H7 (cell line): ENCODE measurements at regions not wholly inside any gene's neighbourhood (a gene's known extent, or its start where the extent isn't known, plus 50 kb on each side); places are given as distances from the start of the nearest gene placed in this dataset.

Experiments used
- DNase-seq: peaks from one replicate; pipeline ENCODE4 v3.0.0; 2012
- H3K27me3 ChIP-seq: 2 replicates; pipeline ENCODE4 v1.6.0; 2011; ENCODE audit warnings: mild to moderate bottlenecking, low read length; ENCODE audit not compliant: control insufficient read depth, insufficient read depth
- H3K36me3 ChIP-seq: replicated peaks from 2 replicates; pipeline ENCODE4 v1.5.1; 2011; ENCODE audit warnings: low read length; ENCODE audit not compliant: control insufficient read depth, insufficient read depth
- H3K4me3 ChIP-seq: 2 replicates; pipeline ENCODE4 v1.5.1; 2011; ENCODE audit warnings: low read depth, mild to moderate bottlenecking, control low read depth, low read length, moderate library complexity; ENCODE audit not compliant: insufficient read depth

DNA sequence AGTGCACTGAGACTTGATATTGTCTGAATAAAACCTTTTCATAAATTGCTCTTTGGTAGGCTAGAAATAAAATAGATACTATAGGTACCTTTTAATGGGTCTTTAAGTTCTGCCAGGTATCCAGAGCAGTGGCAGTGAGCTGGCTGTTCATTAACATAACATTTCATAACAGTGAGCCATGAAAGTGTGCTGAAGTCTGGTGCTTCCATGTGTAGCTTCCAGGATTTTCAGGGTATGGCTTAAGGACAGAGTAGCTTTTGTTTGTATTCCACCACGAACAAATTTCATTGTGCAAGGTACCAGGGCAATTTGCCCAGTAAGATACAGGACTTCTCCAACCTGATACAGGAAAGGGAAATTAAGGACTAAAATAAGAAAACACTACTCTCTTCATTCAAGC is 124.7 kb upstream of the NANOGP8 start:
- H3K27me3 ChIP-seq: no peaks in the 10 kb centered on the region
- no peak overlapping the region for H3K4me3 ChIP-seq
- no peak for DNase-seq
- H3K36me3 ChIP-seq: no peaks in the 10 kb centered on the region

DNA sequence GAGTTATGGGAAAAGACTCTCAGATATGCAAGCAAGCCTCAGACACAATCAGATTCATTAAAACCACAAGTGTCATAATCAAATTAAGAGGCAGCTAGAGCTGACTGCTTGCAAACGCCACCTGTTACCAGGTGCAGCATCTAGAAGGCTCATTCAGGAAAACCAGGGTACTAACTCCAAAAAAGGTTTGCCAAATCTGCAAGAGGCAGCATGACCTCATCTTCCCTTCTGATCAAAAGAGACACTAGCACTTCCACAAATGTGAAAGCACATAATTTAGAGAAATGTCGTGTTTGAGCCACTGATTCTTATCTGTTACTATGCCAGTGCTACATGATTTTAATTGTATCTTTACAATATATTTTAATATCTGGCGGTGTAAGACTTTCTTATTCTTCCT is 123.3 kb upstream of the NANOGP8 start:
- Histone ChIP-seq H3K4me3 (no peak overlapping the region), H3K27me3 (no peaks in the 10 kb centered on the region), H3K36me3 (no peaks in the 10 kb centered on the region)
- no peak for DNase-seq

DNA sequence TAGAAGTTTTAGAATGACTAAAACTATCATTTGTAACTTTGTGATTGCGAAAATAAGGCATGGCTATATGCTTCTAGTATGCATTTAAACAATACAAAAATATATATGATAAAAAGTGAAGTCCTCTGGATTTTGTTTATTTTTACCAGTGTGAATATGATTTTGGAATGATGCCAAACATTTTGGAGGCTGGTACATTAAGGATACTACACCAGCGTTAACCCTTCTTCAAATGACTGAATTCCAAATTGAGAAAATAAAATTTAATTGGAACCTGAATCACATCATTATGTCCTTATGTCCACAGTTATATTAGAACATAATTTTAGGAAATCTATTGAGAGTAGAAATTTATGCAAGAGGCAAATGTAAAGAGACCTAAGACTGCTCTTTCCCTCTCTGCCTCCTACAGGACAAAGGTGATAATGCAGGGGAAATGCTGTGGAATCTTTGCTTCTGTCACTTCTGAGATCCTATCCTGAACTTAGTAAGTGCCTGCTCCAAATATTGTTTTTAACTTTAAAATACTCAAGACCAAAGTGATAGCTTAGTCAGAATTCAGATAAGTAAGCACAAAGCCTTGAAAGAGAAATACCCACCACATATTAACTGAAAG is 121.1 kb upstream of the NANOGP8 start:
- Histone ChIP-seq H3K27me3 (no peaks in the 10 kb centered on the region), H3K36me3 (no peaks in the 10 kb centered on the region), H3K4me3 (no peak overlapping the region)
- peak; percentile 23 for DNase-seq

DNA sequence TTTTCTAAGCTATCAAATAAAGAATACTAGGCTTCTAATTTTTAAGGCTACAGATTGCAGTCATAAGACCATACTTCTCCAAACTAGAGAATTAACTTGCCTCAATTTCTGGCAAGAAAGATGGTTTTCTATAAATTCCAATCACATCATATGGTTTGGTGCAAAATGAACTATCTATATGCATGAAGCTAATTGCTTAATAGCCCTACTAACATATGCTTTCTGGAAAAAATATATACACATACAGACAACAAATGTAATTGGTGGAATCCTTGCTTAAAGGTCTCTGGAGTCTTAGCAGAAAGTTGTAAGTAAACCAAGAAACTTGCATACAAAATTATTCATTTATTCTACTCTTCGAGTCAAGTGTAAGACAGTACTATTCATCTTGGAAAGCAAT is 113.1 kb upstream of the NANOGP8 start:
- Histone ChIP-seq H3K36me3 (no peaks in the 10 kb centered on the region), H3K4me3 (no peak overlapping the region), H3K27me3 (no peaks in the 10 kb centered on the region)
- no peak for DNase-seq

DNA sequence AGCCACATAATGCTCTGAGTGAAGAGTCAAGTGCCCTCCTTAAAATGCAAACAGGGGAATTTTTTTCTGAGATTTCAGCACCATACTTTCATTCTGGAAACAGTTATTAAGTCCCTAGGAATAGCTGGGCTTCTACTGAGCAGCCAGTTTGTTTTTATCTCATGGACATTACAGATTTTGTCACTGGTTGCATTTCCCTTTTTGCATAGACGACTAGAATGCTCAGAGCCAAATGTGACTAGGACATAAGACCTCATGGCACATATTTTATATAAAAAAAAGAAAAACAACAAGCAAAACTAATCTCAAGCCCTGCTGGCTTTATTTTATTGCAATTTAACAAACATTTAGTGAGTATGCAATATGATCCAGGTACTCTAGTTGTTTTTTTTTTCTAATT is 112.7 kb upstream of the NANOGP8 start:
- no peak for DNase-seq
- H3K4me3 ChIP-seq: no peak overlapping the region
- no peaks in the 10 kb centered on the region for H3K36me3 ChIP-seq
- no peaks in the 10 kb centered on the region for H3K27me3 ChIP-seq

DNA sequence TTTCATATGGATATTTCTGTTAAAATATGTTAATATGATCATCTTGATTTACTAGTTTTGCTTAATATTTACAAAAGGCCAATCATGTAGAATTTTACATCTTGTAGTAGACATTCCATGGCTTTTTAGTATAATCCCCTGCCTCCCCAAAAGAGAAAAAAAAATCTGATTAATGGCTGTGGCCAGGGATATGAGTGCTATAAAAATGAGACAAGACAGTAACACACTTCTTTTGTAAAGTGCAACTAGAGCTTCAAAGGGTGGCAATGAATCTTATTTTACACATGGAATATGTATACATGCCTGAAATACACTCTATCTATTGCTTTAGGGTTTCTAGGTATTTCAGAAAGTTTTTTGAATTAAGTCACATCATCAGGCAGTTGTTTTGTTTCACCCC is 112.2 kb upstream of the NANOGP8 start:
- no peaks in the 10 kb centered on the region for H3K27me3 ChIP-seq
- DNase-seq: no peak
- no peaks in the 10 kb centered on the region for H3K36me3 ChIP-seq
- no peak overlapping the region for H3K4me3 ChIP-seq

DNA sequence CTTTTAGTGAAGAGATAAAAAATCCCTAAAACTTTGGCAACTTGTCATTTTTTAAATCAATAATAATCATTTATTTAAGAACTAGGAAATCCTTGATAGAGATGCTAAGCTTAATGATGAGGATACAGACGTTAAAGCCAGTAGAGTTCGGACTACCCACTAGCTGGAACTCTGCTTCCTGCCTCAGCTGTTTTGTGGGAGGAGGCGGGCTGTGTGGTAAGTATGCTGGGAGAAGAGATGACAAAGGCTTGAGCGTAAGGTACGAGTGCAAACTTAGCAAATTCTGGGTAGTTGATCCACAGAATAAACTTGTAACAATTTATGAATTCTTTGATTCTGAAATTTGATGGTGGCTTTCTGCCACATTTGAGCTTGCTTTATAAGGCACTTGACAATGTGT is 111.2 kb upstream of the NANOGP8 start:
- Histone ChIP-seq H3K36me3 (no peaks in the 10 kb centered on the region), H3K27me3 (no peaks in the 10 kb centered on the region), H3K4me3 (no peak overlapping the region)
- no peak for DNase-seq

DNA sequence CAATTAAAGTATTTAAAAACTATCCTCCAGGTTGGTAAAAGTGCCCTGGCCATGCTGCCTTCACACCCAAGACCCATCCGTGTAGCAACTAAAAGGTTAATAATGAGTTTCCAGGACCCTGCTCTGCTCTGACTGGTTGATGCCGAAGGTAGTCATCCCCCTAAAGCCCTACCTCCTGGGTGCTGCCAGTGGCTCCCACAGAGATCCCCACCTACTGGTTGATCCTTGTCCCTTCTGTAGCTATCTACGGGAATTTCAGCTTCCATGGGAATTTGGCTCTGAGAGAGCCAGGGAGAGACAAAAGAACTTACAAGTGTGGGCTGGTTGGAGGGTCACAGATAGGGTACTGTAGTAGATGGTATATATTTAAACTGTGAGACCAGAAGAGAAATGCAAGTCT is 110.6 kb upstream of the NANOGP8 start:
- no peaks in the 10 kb centered on the region for H3K36me3 ChIP-seq
- peak; percentile 18 for DNase-seq

DNA sequence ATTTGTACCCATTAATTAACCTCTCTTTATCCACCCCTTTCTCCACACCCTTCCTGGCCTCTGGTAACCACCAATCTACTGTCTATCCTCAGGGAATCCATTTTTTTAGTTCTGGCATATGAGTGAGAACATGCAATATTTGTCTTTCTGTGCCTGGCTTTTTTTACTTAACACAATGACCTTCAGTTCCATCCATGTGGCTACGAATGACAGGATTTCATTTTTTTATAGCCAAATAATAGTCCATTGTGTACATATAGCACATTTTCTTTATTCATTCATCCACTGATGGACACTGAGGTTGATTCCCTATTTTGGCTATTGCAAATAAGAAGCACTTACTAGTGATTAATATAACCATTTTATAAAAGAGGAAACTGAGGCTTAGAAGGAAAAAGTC is 109.9 kb upstream of the NANOGP8 start:
- no peaks in the 10 kb centered on the region for H3K36me3 ChIP-seq
- no peak overlapping the region for H3K4me3 ChIP-seq
- no peaks in the 10 kb centered on the region for H3K27me3 ChIP-seq
- no peak for DNase-seq

More for the DNA sequence above, 110.6 kb upstream of the NANOGP8 start:
- Histone ChIP-seq H3K27me3 (no peaks in the 10 kb centered on the region), H3K4me3 (no peak overlapping the region)

DNA sequence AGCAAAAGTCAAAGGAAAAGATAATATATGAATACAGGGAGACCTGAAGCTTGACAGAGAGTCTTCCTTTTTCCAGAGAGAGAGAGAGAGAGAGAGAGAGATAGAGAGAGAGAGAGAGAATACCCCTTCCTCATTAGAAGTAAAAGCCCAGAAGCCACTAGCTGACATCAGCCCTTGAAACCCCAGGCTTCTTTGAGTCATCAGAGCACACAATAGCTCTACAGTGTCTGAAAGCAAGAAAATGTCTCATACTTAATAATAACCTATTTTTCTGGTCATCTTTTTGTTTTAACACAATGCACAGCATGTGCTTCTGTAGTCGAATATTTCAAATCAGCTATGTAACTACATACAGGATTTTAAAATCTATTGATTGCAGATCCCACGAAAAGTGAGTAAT is 109.2 kb upstream of the NANOGP8 start:
- Histone ChIP-seq H3K36me3 (no peaks in the 10 kb centered on the region), H3K27me3 (no peaks in the 10 kb centered on the region), H3K4me3 (no peak overlapping the region)
- DNase-seq: no peak

DNA sequence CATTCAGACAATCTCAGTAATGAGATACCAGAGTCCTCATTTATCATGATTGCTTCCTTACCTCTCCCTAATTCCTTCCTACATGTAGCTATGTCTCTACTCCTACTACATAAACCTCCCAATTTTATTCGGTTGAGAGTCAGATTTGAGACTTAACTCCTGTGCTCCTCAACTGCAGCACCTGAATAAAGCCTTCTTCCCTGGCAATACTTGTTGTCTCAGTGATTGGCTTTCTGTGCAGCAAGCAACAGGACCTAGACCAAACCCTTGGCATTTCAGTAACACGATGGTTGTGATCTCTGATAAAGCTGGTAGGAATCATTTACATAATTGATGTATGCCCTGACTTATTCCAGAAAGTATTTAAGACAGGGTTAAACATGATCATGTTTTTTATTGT is 106.7 kb upstream of the NANOGP8 start:
- Histone ChIP-seq H3K27me3 (no peaks in the 10 kb centered on the region), H3K4me3 (no peak overlapping the region), H3K36me3 (no peaks in the 10 kb centered on the region)
- DNase-seq: no peak

DNA sequence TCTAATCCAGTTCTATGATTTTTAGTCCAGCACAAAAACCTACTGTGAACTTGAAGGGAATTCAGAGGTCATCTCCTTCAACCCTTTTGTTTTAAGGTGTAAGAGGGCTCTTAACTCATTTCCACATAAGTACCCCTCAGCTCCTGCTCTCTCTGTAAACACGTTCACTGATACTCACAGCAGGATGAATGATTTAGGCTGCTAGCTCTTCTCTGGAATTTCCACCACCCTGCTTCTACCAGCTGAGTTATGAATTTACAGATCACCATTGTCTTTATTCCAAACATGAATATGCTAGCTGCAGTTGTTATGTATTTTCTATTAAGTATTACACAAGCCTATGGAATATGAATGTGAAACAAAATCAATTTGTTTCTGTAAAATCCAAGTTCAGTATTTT is 101.3 kb upstream of the NANOGP8 start:
- no peak for DNase-seq

DNA sequence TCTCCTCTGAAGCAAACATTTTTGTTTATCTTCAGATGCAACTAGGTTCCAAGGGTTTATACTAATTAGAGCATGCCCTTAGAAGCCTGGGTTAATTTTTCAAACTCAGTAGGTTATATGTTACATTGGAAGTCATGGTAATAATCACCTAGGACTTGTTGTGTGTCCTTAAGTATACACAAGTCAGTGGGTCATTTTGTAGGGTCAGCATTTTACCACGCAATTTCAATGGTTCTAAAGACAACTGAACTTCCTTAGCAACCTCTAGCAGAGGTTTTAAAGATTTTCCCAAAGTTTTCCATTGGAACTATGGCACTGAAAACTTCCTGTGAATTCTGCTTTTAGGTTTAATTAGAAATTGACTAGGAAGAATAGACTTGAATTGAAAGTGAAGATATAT is 99.6 kb upstream of the NANOGP8 start:
- no peak for DNase-seq
- Histone ChIP-seq H3K4me3 (no peak overlapping the region), H3K27me3 (peaks cover 2% of the 10 kb centered on the region; the same call in 1 of the 2 replicates), H3K36me3 (no peaks in the 10 kb centered on the region)

More for the DNA sequence above, 101.3 kb upstream of the NANOGP8 start:
- H3K27me3 ChIP-seq: peaks cover 2% of the 10 kb centered on the region; the same call in 1 of the 2 replicates
- no peaks in the 10 kb centered on the region for H3K36me3 ChIP-seq
- H3K4me3 ChIP-seq: no peak overlapping the region

DNA sequence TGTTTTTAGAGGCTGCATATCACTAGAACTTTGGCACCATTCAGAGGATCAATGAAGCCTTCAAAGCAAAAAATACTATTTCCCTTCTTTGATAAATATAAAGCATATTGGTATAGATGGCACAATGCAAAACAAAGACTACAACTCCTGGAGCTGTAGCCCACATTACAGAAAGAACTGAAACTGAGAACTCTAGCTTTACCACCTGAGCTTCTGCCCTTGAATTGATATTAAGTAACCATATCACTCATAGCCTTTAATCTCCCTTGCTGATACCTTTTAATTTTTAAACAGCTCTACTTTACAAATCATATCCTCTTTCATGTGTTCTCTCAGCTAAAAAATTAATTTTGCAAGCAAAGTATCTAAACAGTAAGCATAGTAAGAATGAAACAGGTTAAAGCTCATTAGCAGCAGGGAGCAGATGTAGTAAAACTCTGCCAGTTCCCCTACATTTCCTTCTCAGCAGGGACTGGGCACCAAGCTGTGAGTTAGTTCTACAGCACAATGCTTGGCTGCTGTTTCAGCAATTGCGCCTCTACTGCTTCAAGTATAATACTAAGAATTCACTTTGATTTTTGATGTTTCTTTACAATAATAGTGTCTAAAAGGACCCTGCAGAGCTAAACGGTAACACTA is 97.9 kb upstream of the NANOGP8 start:
- H3K36me3 ChIP-seq: no peaks in the 10 kb centered on the region
- DNase-seq: peak; percentile 54

DNA sequence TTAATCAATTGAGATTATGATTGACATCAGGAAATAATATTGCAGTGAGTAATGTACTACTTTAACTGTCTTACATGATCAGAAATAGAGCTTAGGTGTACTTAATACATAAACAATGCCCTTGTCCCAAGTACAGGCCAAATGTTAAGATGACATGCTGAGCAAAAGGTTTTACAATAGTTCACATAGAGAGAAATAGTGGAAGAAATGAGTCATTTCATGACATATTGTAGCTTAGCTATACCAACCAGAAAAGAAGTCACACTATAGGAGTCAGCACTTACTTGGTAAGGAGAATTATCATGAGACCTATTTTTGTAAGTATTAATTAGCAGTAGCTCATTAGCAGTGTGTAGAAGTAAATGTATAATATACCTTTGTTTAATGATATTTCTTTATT is 96.4 kb upstream of the NANOGP8 start:
- H3K4me3 ChIP-seq: no peak overlapping the region
- H3K27me3 ChIP-seq: peaks cover 2% of the 10 kb centered on the region; the same call in 1 of the 2 replicates
- no peak for DNase-seq
- no peaks in the 10 kb centered on the region for H3K36me3 ChIP-seq

More for the DNA sequence above, 97.9 kb upstream of the NANOGP8 start:
- Histone ChIP-seq H3K4me3 (no peak overlapping the region), H3K27me3 (peaks cover 2% of the 10 kb centered on the region; the same call in 1 of the 2 replicates)
